Inferior parietal cortex (tissue), 1 donor: ENCODE measurements at regions not wholly inside any gene's neighbourhood (a gene's known extent, or its start where the extent isn't known, plus 50 kb on each side); places are given as distances from the start of the nearest gene placed in this dataset.

Experiments used
- DNase-seq: peaks from one replicate; pipeline ENCODE4 v3.0.0-alpha.2; 2016; ENCODE audit errors: extremely low spot score

DNA sequence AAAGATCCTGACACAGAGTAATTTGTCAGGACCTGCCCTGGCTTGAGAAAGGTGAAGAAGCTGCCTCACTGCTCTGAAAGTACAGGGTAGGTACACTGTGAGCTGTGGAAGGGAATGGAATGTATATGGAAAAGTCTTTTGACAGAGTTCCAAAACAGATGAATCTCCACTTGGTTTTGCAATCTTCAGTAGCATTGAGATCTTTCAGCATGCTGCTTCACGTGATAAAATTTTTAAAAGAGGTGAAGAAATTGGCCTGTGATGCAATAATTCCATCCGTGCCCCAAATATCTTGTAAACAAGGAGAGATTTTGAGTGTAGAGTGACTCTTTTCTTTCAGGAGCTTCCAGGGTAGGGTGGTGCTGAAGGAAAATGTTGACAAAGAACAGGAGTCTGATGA lies 123.1 kb downstream of the OSR1 start:
- DNase-seq = no peak

DNA sequence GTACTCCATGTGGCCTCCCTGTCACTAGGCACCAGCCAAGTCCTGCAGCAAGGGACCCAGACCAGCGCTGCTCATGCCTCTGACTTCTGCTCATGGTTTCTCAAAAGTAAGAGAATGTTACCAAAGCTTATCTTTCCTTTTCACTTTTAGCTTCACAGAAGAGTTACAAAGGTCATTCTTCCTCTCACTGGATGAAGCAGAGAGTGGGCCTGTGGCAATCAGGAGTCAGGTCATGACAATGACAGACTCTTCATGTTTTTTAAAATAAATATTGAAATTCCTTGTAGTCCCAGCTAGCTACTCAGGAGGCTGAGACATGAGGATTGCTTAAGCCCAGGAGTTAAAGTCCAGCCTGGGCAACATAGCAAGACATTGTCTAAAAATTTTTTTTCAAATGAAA lies 126.1 kb downstream of the OSR1 start:
- no peak for DNase-seq

- DNase-seq = no peak
These were observed 126.8 kb downstream of the OSR1 start for GRCh38 chr2:19231625-19232024.

GRCh38 chr2:19230626-19231025 lies 127.8 kb downstream of the OSR1 start:
- no peak for DNase-seq

- DNase-seq = no peak
These were observed 129.7 kb downstream of the OSR1 start for GRCh38 chr2:19228715-19229114.

DNA sequence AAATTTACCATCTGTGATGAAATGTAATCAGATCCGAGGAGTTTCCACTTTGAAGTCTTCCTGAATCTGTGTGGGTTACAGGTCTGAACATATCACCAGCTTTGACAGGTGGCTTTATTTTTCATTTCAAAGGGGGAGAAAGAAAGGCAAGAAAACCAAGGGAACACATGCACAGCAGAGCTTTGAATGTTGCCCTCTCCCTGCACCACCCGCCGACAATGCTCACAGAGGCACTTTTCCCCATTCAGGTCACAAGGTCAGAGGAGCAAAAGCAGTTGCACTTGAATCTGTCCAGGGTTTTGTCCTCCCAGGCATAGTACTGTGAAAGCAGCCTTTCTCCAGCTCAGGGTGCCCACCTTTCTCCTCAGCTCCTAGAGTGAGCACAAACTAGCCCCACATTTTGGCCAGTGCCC lies 130.2 kb downstream of the OSR1 start:
- DNase-seq = no peak

DNA sequence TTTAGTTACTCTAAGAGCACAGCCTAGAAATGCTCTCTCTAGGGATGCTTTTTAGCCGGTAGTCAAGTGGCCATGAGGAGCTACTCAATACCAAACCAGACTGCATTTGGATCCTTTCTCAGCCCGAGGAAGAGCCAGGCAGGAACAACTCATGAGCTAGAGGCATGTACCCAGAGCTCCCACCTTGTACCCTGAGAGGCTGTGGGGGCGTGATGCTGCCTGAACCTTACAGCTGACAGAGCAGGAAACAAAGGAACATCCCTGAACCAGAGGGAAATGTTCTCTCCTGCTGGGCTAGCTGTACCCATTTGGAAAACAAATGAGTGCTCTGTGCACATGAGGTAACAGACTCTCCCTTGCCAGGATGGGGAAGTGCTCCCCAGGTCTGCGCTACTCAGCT lies 131.6 kb downstream of the OSR1 start:
- DNase-seq = no peak

- no peak for DNase-seq
These were observed 132.0 kb downstream of the OSR1 start for GRCh38 chr2:19226386-19226785.

DNA sequence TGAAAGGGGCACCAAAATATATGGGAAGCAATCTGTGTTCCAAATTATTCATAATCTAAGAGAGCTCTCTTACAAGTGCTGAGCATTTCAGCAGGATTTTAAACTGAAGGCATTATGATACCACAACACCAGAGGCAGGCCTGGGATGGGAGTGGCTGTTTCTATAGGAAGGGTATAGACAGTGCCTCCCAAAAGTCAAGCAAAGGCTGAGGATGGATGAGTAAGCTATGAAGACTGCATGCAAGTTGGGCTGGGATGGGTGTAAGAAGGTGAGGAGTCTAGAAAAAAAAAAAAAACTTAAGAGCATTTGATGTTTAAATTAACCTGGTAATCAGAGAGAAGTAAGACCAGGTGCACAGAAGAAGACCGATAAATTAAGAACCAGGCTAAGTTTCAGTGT lies 132.5 kb downstream of the OSR1 start:
- DNase-seq = no peak

- DNase-seq = no peak
These were observed 133.3 kb downstream of the OSR1 start for GRCh38 chr2:19225126-19225525.

- DNase-seq = no peak
These were observed 133.9 kb downstream of the OSR1 start for GRCh38 chr2:19224486-19224885.

- no peak for DNase-seq
These were observed 134.4 kb downstream of the OSR1 start for GRCh38 chr2:19224011-19224410.

DNA sequence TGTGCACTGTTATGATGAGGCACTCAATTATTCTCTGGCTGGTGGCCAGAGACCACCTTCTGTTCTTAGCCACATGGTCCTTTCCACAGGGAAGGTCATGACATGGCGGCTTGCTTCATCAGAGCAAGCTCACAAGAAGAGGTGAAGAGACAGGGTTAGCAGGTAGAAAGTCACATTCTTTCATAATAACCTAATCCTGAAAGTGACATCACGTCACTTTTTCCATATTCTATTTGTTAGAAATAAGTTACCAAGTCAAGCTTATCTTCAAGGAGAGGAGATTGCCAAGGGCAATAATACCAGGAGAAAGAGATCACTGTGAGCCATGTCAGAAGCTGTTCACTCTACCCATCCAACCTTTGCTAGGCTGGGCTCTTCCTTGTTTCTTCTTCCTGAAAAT lies 139.4 kb downstream of the OSR1 start:
- no peak for DNase-seq

- DNase-seq = no peak
These were observed 140.3 kb downstream of the OSR1 start for GRCh38 chr2:19218166-19218565.

DNA sequence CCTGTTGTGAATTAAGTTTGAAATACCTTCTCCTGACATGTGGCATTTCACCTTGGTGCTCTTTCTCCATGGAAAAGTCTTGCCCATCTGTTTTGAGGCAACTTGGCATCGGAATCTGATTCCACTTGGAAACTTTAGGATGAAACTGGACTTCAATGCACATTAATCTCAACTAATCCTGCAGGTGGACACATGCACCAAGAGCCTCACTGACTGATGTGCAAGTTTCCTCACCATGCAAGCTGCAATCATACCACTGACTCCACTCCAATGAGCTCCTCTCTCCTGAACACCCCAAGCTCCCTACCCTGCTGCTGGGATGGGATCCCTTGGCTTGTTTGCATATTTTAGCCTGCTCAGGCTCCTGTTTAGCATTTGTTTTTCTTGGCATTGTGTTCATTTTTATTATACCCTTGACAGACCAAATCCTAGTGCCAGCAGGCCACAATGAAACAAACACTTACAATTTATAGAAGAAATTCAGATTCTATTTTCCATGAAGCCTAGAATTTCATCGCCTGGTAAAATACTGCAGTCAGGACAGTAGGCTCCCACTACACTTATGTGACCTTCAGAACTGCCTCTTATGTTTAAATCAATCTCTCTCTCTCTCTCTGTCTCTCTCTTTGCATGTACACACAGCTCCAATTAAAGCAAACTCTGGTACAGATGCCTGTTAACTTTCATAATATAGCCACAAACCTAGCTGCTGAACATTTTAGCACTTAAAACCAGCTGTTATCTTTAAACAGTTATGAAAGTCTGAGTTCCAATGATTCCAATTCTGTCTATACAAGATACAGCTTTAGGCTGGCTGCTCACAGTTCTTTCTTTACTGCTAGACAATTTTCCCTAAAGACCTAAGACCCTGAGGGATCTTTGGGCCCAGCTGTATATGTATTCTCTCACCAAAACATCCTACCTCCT lies 141.5 kb downstream of the OSR1 start:
- DNase-seq = no peak

DNA sequence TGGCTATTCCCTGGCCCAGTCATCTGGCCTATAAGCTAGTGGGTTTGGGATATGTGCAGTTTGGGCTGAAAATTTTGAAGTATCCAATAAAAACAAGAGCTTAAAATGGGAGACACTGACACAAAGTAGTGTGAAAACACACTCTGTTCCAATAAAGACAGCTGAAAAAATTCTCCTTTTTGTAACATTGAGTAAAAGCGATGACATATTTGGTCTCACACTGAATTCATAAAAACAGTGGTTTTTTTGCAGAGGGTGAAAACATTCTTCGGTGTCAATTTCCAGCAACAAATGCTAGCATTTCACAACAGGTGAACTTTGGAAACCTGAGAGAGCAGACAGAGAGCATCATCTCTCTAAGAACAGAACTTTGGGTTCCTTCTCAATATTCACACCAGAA lies 142.2 kb downstream of the OSR1 start:
- DNase-seq = no peak

DNA sequence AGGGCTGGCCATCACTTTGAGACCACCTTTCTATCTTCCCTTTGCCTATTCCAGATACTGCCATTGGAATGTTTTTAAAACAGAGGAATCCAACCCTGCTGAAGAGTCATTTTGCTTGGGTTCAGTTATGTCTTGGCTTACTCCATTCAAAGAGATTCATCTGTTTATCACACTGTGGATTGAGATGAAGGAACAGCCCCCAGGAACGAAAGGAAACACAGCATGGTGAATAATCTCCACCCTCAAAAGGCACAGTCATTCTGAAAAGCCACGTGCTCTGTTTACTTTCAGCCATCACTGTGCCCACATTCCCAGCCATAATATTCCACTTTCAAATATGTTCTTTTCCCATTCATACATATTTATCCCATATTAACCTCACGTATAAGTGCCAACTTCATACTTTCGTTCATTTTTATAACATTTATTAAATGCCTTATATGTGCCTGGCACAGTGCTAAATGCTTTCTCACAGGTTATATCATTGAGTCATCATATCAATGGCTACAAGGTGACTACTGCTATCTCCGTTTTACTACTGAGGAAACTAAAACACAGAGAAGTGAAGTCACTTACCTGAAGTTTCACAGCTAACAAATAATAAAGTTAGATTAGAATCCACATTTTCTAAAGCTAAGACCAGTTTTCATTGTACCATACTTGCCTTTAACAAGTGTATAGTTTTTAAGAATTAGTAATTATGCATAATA lies 143.6 kb downstream of the OSR1 start:
- DNase-seq = no peak

DNA sequence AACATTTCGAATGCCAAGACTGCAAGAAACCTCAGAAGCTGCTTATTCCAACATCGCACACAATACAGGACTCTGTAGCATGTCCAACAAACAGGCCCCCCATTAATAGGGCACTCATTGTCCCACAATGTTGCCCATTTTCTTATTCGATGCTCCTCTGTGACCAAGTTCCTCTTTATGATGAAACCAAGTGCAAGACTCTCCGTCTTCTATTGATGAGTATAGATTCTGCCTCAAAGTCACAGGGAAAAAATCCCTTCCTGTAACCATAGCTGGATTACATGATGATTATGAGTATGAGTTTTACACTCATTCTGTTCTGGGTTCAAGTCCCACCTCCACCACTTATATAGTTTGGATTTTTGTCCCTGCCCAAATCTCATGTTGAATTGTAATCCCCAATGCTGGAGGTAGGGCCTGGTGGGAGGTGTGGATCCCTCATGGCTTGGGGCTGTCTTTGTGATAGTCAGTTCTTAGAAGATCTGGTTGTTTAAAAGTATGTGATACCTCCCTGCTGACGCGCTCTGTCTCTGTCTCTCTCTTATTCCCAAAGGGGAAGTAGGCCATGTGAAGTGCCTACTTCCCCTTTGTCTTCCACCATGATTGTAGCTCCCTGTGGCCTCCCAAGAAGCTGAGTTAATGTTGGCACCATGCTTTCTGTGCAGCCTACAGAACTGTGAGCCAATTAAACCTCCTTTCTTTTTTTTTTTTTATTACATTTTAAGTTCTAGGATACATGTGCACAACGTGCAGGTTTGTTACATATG lies 148.7 kb downstream of the OSR1 start:
- no peak for DNase-seq

DNA sequence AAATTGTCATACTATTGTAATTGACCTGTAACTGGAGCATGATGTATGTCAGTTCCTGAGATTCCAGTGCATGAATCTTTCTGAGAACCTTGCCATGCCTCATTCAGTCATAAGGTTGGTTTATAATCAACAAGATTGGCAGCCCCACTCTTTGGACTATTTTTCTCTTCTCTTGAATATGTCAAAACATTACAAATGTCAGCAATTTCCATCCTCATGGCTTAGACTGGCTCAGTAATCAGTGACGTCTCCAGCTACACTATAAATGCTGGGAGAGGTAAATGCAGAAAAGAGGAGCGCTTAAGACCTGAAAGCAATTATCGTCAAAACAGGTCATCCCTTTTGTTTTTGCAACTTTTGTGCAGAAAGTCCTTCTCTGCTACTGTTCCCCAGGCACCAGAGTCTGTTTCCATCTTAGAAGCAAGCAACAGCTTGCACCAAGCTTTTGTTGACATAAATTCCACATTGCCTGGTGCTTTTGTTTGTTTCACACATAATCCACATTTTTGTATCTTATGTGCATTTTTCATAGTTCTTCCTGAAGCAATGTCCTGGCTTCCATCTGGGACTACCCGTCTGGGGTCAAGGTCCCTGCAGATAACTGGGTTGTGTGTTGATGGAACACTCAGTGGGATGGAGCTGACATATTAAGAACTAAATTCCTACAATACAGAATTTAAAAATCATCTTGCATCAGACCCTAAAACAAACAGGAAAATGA lies 149.8 kb downstream of the OSR1 start:
- no peak for DNase-seq

DNA sequence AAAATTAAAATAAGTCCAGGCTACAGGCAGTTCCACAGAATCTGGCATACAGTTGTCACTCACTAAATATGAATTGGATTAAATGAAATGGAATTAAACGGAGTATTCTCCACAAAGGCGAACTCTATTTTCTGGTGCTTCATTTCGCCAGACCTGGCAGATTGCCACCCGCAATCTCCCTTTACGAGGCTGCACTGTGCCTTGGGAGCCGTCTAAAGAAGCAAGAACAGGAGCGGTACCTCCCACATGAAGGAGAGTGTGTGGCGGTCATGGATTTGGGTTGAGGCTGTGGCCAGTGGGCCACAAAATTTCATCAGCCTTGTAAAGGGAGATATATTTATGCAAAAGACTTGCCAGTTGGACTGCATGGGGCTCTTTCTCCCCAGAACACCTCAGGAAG lies 151.0 kb downstream of the OSR1 start:
- no peak for DNase-seq

GRCh38 chr2:19205983-19206533 lies 152.4 kb downstream of the OSR1 start:
- DNase-seq = no peak
